ENCODE measurements at regions not wholly inside any gene's neighbourhood (a gene's known extent, or its start where the extent isn't known, plus 50 kb on each side); places are given as distances from the start of the nearest gene placed in this dataset.
"Not testable (repeated sequence)": the region's sequence is repeated elsewhere in the genome, so short reads cannot be mapped to it uniquely, and the experiment has no call there.

GRCh38 chr11:71638801-71639519 lies 56.3 kb upstream of the KRTAP5-11 start:
- DNase-seq, result peak; percentile 33 to 49

GRCh38 chr11:71639520-71639849 lies 56.8 kb upstream of the KRTAP5-11 start:
- peak in 1 of 2 donors; percentile 9 for DNase-seq

GRCh38 chr11:71639916-71640315 lies 57.2 kb upstream of the KRTAP5-11 start:
- not testable (repeated sequence) for DNase-seq

- not testable (repeated sequence) for DNase-seq
Observed at GRCh38 chr11:71647078-71647477, 64.4 kb upstream of the KRTAP5-11 start.

GRCh38 chr11:71652998-71653397 lies 70.3 kb upstream of the KRTAP5-11 start:
- DNase-seq, result not testable (repeated sequence)

- not testable (repeated sequence) for DNase-seq
Observed at GRCh38 chr11:71654423-71654822, 71.7 kb upstream of the KRTAP5-11 start.

- not testable (repeated sequence) for DNase-seq
Observed at GRCh38 chr11:71655041-71655440, 72.4 kb upstream of the KRTAP5-11 start.

- not testable (repeated sequence) for DNase-seq
Observed at GRCh38 chr11:71656513-71656912, 73.8 kb upstream of the KRTAP5-11 start.

GRCh38 chr11:71664941-71665340 lies 82.3 kb upstream of the KRTAP5-11 start:
- DNase-seq, result not testable (repeated sequence)

GRCh38 chr11:71698110-71698509 lies 115.4 kb upstream of the KRTAP5-11 start:
- not testable (repeated sequence) for DNase-seq

GRCh38 chr11:71698961-71699360 lies 116.3 kb upstream of the KRTAP5-11 start:
- not testable (repeated sequence) for DNase-seq

- not testable (repeated sequence) for DNase-seq
Observed at GRCh38 chr11:71701435-71702291, 119.0 kb upstream of the KRTAP5-11 start.

- DNase-seq, result not testable (repeated sequence)
Observed at GRCh38 chr11:71705086-71705737, 122.5 kb upstream of the KRTAP5-11 start.

- DNase-seq, result not testable (repeated sequence)
Observed at GRCh38 chr11:71705738-71706432, 123.2 kb upstream of the KRTAP5-11 start.

- DNase-seq, result not testable (repeated sequence)
Observed at GRCh38 chr11:71707083-71707482, 124.4 kb upstream of the KRTAP5-11 start.

GRCh38 chr11:71709541-71709940 lies 123.5 kb upstream of the DEFB108B start:
- peak in 1 of 2 donors; percentile 22 for DNase-seq

GRCh38 chr11:71710171-71710671 lies 122.8 kb upstream of the DEFB108B start:
- DNase-seq, result peak in 1 of 2 donors; percentile 32

GRCh38 chr11:71710701-71711385 lies 122.2 kb upstream of the DEFB108B start:
- DNase-seq, result not testable (repeated sequence)

- DNase-seq, result not testable (repeated sequence)
Observed at GRCh38 chr11:71712350-71712749, 120.7 kb upstream of the DEFB108B start.

GRCh38 chr11:71712846-71713245 lies 120.2 kb upstream of the DEFB108B start:
- not testable (repeated sequence) for DNase-seq

- not testable (repeated sequence) for DNase-seq
Observed at GRCh38 chr11:71714510-71714909, 118.5 kb upstream of the DEFB108B start.
